ENCODE measurements at regions not wholly inside any gene's neighbourhood (a gene's known extent, or its start where the extent isn't known, plus 50 kb on each side); places are given as distances from the start of the nearest gene placed in this dataset.

- TF ChIP-seq CTCF (conservative IDR thresholded peaks at IDR 0.05; ENCODE audit: low read depth, low read length), result no peak
- TF ChIP-seq EZH2phosphoT487 (IDR thresholded peaks at IDR 0.05; ENCODE audit: borderline replicate concordance, low read length), result no peak
Observed at GRCh38 chr20:22507240-22507961, 77.0 kb downstream of the FOXA2 start.

Data from PC-3 (cell line).